Bronchial epithelial cell (primary cell): ENCODE measurements at regions not wholly inside any gene's neighbourhood (a gene's known extent, or its start where the extent isn't known, plus 50 kb on each side); places are given as distances from the start of the nearest gene placed in this dataset.
"Not testable (repeated sequence)": the region's sequence is repeated elsewhere in the genome, so short reads cannot be mapped to it uniquely, and the experiment has no call there.

ENCODE experiments used
- DNase-seq: peaks from one replicate; pipeline ENCODE4 v3.0.0-alpha.2; 2010; ENCODE audit warnings: low read depth
- FAIRE-seq: peaks from 2 replicates; lab custom pipeline; 2011; peaks lifted over from hg19 to GRCh38; lab: Jason Lieb, UNC
- H3K27me3 ChIP-seq: 2 replicates; pipeline ENCODE4 v1.5.1; 2011; ENCODE audit warnings: low read length; ENCODE audit not compliant: control insufficient read depth, insufficient read depth
- H3K36me3 ChIP-seq: 2 replicates; pipeline ENCODE4 v1.5.1; 2011; ENCODE audit warnings: low read length; ENCODE audit not compliant: control insufficient read depth, insufficient read depth
- H3K4me3 ChIP-seq: 2 replicates; pipeline ENCODE4 v1.5.1; 2011; ENCODE audit warnings: mild to moderate bottlenecking, low read depth, low read length, control low read depth
- CTCF ChIP-seq: IDR thresholded peaks from 2 replicates; pipeline ENCODE4 v1.5.1; 2011; ENCODE audit warnings: mild to moderate bottlenecking, moderate library complexity, low read length, control low read depth, inconsistent platforms; ENCODE audit not compliant: insufficient read depth, severe bottlenecking

DNA sequence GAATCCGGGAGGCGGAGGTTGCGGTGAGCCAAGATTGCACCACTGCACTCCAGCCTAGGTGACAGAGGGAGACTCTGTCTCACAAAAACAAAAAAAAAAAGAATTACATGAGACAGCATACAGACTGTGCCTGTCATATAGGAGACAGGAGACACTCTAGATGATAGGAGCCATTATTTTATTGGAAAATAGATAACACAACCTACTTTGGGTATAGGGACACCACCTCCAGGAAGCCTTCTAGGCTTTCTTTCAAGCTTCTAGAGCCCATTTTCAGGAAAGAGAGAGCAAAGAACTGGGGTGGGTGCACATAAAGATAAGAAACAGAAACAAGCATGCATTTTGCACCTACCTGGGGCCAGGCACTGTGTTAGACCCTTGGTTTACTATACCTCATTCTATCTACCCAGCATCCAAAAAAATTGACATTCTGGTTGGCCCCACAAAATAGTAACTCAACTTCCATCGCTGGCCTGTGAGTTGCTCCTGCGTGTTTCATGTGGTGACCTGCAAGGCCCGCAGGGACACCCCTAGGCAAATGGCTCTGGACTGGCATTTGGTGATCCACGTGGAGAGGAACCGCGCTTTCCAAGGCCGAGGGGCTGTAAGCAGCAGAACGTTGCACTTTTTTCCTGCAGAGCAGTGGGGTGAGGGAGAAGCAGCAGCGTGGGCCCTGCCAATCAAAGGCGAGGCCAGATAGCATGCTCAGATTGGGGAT, 57.1 kb upstream of the CACUL1 start:
- Histone ChIP-seq H3K27me3 (no peaks in the 10 kb centered on the region), H3K4me3 (no peak overlapping the region), H3K36me3 (no peaks in the 10 kb centered on the region)
- DNase-seq = no peak
- FAIRE-seq = no peak
- TF ChIP-seq CTCF = no peak

GRCh38 chr10:118812393-118812740, 57.6 kb upstream of the CACUL1 start:
- Histone ChIP-seq H3K4me3 (no peak overlapping the region), H3K27me3 (no peaks in the 10 kb centered on the region), H3K36me3 (no peaks in the 10 kb centered on the region)
- DNase-seq (no peak), FAIRE-seq (no peak)
- TF ChIP-seq CTCF = no peak

DNA sequence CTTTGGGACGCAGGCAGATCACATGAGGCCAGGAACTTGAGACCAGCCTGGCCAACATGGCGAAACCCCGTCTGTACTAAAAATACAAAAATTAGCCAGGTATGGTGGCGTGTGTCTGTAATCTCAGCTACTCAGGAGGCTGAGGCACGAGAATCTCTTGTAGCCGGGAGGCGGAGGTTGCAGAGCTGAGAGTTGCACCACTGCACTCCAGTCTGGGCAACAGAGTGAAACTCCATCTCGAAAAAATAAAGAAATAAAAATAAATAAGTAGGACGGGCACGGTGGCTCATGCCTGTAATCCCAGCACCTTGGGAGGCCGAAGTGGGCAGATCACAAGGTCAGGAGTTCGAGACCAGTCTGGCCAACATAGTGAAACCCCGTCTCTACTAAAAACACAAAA, 58.2 kb upstream of the CACUL1 start:
- H3K27me3 ChIP-seq, H3K4me3 ChIP-seq, H3K36me3 ChIP-seq, FAIRE-seq, DNase-seq: not testable (repeated sequence)

- Histone ChIP-seq H3K4me3 (no peak overlapping the region), H3K36me3 (no peaks in the 10 kb centered on the region), H3K27me3 (no peaks in the 10 kb centered on the region)
- FAIRE-seq (no peak), DNase-seq (no peak)
- no peak for TF ChIP-seq CTCF
Measured at GRCh38 chr10:118816471-118817168, 61.9 kb upstream of the CACUL1 start.

DNA sequence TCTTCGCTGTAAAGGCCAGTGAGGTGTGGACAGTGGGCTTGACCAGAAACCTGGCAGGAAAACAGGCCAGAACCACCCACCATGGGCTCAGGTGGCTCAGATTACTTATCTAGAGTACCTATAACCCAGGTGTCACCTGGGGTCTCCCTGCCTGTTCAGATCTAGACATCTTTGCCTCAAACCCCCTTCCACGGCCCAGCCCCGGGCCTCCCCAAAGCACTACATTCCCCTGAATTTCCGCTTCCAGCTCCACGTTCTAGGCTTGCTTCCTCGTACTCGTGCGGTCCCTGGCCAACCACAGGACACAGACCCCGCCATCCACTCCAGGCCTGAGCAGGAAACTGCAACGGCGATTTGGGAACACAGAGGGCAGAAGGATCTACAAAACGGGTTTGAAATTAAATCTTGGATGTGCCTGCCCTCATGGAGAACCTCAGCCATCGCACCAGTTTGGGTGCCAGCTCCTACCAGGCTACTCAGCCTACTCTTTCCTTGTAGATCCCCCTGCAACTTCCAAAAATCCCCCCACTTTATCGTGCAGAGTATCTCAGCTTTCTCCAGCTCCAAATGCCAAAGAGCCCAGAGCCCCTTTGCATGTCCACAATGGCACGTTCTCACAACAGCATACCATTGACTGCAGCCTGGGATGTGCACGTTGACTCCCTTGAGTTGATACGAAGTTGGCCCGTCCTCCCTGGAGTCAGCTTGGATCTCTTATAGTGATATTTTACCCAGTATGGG, 62.7 kb upstream of the CACUL1 start:
- DNase-seq (no peak), FAIRE-seq (no peak)
- no peaks in the 10 kb centered on the region for H3K27me3 ChIP-seq
- no peak overlapping the region for H3K4me3 ChIP-seq
- no peak for TF ChIP-seq CTCF
- H3K36me3 ChIP-seq = no peaks in the 10 kb centered on the region

- FAIRE-seq = no peak
- DNase-seq = no peak
- no peak overlapping the region for H3K4me3 ChIP-seq
- H3K36me3 ChIP-seq = no peaks in the 10 kb centered on the region
- no peak for TF ChIP-seq CTCF
- no peaks in the 10 kb centered on the region for H3K27me3 ChIP-seq
Measured at GRCh38 chr10:118818621-118819221, 64.0 kb upstream of the CACUL1 start.
